Inflammatory macrophage treated with lipopolysaccharide for 4 hours (primary cell): ENCODE measurements at regions not wholly inside any gene's neighbourhood (a gene's known extent, or its start where the extent isn't known, plus 50 kb on each side); places are given as distances from the start of the nearest gene placed in this dataset.
"Not testable (repeated sequence)": the region's sequence is repeated elsewhere in the genome, so short reads cannot be mapped to it uniquely, and the experiment has no call there.

ENCODE experiments used
- DNase-seq: peaks from one replicate; pipeline ENCODE4 v3.0.0-alpha.2; 2020

DNA sequence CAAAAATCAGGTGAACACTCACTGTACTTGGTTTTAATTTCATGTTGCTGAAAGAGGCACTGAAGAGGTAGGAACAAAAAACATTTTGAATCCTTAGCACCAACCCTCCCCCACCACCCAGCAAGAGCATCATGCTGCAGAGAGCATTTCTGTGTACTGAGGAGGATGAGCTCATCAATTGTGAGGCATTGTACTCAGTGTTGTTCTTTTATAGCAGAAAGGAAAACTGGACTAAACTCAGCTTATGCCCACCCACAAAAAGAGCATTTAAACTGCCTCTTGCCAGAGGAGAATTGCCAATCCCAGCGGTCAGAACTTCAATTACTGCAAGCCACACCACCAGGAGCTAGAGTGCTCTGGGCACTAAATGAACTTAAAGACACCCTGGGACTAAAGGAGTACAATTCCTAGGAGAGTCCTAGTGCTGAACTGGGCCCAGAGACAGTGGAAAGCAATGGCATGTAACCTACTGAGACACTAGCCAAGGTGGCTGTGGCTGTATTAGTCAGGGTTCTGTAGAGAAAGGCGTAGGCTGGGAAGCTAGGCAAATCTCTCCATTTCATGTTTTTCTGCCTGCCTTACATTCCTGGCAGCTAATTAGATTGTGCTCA, 280.7 kb upstream of the KLHL4 start:
- DNase-seq, result no peak

GRCh38 chrX:87265518-87265917, 252.1 kb upstream of the KLHL4 start:
- no peak for DNase-seq

DNA sequence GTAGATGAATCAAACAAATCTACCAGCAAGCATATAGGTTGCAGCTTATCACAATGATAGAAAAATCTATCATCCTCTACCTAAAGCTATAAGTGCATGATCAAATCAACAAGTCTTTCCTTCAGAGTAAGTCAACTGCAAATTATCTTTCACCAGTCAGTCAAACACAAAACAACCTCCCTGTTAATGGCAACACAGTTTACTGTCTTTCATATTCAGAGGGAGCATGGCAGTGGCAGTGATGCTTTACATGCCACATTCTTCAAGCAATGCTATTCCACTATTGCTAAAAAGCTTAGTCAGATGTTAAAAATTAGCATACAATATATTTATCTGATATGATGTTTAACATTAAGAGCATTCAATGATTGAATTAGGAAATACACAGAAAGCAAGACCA, 245.1 kb upstream of the KLHL4 start:
- DNase-seq, result no peak

- DNase-seq, result peak; percentile 2
These were observed 217.9 kb upstream of the KLHL4 start for GRCh38 chrX:87299563-87300160.

GRCh38 chrX:87310780-87311179, 206.8 kb upstream of the KLHL4 start:
- DNase-seq, result no peak

GRCh38 chrX:87327267-87327666, 190.3 kb upstream of the KLHL4 start:
- no peak for DNase-seq

- DNase-seq, result no peak
These were observed 180.3 kb upstream of the KLHL4 start for GRCh38 chrX:87337267-87337666.

DNA sequence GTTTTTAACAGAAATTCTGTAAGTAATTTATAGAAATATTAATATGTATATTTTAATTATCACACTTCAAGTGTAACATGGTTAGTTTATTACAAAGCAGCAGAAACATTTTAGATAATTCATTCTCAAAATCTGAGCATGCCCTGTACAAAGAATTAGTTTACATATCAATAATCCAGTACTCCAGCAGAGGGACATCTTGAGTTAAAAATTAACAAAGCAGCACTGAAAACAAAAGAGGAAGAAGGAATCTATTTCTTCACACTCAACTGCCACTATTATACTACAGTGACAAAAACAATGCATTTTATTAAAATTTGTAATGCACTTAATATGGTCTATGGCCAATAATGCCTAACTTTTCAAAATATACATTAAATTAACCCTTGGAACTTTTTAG, 179.1 kb upstream of the KLHL4 start:
- peak; percentile 14 for DNase-seq

- DNase-seq, result no peak
These were observed 146.7 kb upstream of the KLHL4 start for GRCh38 chrX:87370865-87371264.

DNA sequence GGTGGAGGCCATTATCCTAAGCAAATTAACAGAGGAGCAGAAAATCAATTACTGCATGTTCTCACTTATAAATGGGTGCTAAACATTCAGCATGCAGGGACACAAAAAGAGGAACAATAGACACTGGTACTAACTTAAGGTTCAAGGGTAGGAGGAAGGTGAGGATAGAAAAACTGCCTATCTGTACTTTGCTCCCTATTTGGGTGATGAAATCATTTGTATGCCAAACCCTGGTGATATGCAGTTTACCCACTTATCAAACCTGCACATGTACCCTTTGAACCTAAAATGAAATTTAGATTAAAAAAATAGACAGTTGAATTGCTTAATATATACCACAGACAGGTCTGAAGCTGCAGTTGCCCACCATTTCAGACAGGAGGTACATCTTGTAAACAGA, 143.3 kb upstream of the KLHL4 start:
- DNase-seq, result no peak

GRCh38 chrX:87376896-87377295, 140.7 kb upstream of the KLHL4 start:
- DNase-seq, result no peak

DNA sequence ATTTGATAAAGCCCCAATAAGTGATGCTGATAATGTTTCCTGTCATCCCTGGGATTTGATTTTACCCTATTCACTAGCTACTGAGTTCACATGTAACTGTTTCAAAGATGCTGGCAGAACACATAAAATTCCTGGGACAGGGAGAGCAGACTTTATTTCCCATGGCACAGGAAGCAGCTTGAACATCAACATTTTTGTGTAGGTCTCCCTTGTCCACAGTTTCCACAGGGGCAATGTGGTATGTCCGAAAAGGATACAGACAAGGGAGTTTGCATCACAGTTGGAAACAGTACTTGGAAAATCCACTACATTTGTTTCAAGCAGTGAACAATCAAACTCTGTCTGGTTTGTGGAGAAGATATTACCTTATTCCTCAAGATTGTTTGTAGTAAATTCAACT, 129.2 kb upstream of the KLHL4 start:
- DNase-seq, result no peak

GRCh38 chrX:87391742-87392141, 125.9 kb upstream of the KLHL4 start:
- DNase-seq, result no peak

- DNase-seq, result no peak
These were observed 125.2 kb upstream of the KLHL4 start for GRCh38 chrX:87392369-87392768.

- no peak for DNase-seq
These were observed 120.3 kb upstream of the KLHL4 start for GRCh38 chrX:87397103-87397886.

GRCh38 chrX:87402256-87402655, 115.3 kb upstream of the KLHL4 start:
- DNase-seq, result no peak

DNA sequence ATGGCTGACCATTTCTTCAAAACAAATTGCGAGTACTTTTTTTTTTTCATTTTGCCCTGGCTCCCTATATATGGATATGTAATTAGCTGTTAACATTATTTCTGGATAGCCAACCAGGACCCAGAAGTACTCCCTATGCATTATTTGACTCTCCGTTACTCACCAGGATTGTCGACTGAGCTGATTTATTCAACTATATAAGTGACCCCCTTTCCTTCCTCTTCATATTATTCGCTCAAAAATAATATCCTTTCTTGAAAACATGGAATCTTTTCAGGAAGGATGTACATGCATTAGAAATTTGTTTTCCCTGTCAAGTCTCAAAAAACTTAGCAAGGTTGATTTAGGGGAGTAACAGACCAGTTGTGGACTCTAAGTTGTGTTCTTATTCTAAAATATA, 114.1 kb upstream of the KLHL4 start:
- no peak for DNase-seq

GRCh38 chrX:87409113-87409841, 108.3 kb upstream of the KLHL4 start:
- peak; percentile 1 for DNase-seq

GRCh38 chrX:87425618-87426017, 92.0 kb upstream of the KLHL4 start:
- no peak for DNase-seq

DNA sequence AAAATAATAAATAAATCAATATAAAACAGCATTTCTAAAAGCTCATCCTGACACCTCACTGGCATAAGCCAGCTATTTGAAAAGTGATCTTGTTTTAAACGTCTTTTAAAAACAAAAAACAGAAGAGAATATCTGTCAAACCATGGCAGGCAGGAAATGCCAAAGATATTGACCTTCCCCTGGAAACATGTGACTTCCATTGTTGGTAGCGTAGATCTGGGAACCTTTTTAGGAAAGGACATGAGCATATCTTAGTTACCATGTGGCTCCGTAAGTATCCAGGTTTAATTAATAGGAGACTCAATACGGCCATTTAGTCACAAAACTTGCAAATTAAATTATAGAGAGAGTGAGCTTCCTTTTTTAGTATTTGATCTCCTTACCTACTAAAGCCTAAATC, 83.0 kb upstream of the KLHL4 start:
- DNase-seq, result no peak

- not testable (repeated sequence) for DNase-seq
These were observed 69.0 kb upstream of the KLHL4 start for GRCh38 chrX:87448613-87449012.

- not testable (repeated sequence) for DNase-seq
These were observed 51.8 kb upstream of the KLHL4 start for GRCh38 chrX:87465757-87466156.
